ENCODE measurements at regions not wholly inside any gene's neighbourhood (a gene's known extent, or its start where the extent isn't known, plus 50 kb on each side); places are given as distances from the start of the nearest gene placed in this dataset.

DNA sequence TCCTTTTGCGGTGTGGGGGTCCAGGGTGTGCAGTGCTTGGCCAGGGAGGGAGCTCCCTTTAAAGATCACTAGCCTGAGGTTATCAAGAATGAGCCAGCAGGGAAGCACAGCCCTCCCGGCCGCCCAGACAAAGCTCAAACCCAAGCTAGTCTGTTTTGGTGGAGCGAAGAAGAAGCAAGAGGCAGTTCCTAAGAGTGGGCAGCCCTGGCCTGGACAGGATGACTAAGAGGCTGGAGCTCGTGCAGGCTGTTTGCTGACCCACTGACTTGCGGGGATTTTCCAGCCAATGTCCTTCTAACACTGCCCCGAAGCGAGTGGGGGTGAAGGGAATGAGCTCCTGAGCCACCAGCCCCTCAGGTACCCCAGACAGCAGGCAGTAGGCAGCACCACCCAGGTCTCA lies 134.4 kb downstream of the COPRS start:
- TF ChIP-seq, protein P1, sequence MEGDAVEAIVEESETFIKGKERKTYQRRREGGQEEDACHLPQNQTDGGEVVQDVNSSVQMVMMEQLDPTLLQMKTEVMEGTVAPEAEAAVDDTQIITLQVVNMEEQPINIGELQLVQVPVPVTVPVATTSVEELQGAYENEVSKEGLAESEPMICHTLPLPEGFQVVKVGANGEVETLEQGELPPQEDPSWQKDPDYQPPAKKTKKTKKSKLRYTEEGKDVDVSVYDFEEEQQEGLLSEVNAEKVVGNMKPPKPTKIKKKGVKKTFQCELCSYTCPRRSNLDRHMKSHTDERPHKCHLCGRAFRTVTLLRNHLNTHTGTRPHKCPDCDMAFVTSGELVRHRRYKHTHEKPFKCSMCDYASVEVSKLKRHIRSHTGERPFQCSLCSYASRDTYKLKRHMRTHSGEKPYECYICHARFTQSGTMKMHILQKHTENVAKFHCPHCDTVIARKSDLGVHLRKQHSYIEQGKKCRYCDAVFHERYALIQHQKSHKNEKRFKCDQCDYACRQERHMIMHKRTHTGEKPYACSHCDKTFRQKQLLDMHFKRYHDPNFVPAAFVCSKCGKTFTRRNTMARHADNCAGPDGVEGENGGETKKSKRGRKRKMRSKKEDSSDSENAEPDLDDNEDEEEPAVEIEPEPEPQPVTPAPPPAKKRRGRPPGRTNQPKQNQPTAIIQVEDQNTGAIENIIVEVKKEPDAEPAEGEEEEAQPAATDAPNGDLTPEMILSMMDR (IDR thresholded peaks at IDR 0.05) = no peak
- TF ChIP-seq POLR2A (IDR thresholded peaks at IDR 0.05) (no peak), EP300 (IDR thresholded peaks at IDR 0.05) (no peak)

Data from stomach (tissue), 4 donors.